Natural killer cell (primary cell): ENCODE measurements at regions not wholly inside any gene's neighbourhood (a gene's known extent, or its start where the extent isn't known, plus 50 kb on each side); places are given as distances from the start of the nearest gene placed in this dataset.

Source experiments
- ATAC-seq, 3 donors: fragments of 150-1000 bp in 2 of 3; fragments of 200-7000 bp in 1 of 3; cut with Tn5 transposase; 1 replicate in 1 of 3; 2 replicates in 2 of 3; pipeline ENCODE4 v1.10.0; 2021; ENCODE audit warnings: mild to moderate bottlenecking in 2 of 3, moderate library complexity in 2 of 3
- DNase-seq, 2 donors: peaks; one replicate each; pipeline versions ENCODE4 v3.0.0 to v3.0.0-alpha.2; 2013 to 2021; ENCODE audit warnings: mixed read lengths in 1 of 2
- H3K27ac ChIP-seq: one replicate; pipeline ENCODE4 v1.5.1; 2013; ENCODE audit warnings: mild to moderate bottlenecking, low read length
- H3K27me3 ChIP-seq: one replicate; pipeline ENCODE4 v1.6.1; 2013; ENCODE audit warnings: low read length; ENCODE audit not compliant: control insufficient read depth, insufficient read depth
- H3K36me3 ChIP-seq: one replicate; pipeline ENCODE4 v1.6.1; 2013; ENCODE audit warnings: low read length; ENCODE audit not compliant: control insufficient read depth, insufficient read depth
- H3K4me1 ChIP-seq: one replicate; pipeline ENCODE4 v1.6.1; 2013; ENCODE audit warnings: low read length; ENCODE audit not compliant: control insufficient read depth, insufficient read depth
- H3K4me3 ChIP-seq: one replicate; pipeline ENCODE4 v1.5.1; 2013; ENCODE audit warnings: low read length
- H3K9me3 ChIP-seq: one replicate; pipeline ENCODE4 v1.6.1; 2013; ENCODE audit warnings: low read length; ENCODE audit not compliant: control insufficient read depth, insufficient read depth
- H3K27ac Mint-ChIP-seq, 2 donors: one replicate each; pipeline ENCODE4 v1.8.0; 2022; ENCODE audit warnings: mild to moderate bottlenecking in 2 of 2, mixed read lengths in 2 of 2, moderate library complexity in 1 of 2
- H3K27me3 Mint-ChIP-seq, 2 donors: one replicate each; pipeline ENCODE4 v1.8.0; 2022; ENCODE audit warnings: low read depth in 2 of 2, mixed read lengths in 2 of 2
- H3K36me3 Mint-ChIP-seq: one replicate; pipeline ENCODE4 v1.8.0; 2022; ENCODE audit warnings: mixed read lengths
- H3K4me1 Mint-ChIP-seq, 2 donors: one replicate each; pipeline ENCODE4 v1.8.0; 2022; ENCODE audit warnings: mixed read lengths in 2 of 2
- H3K4me3 Mint-ChIP-seq: one replicate; pipeline ENCODE4 v1.8.0; 2022; ENCODE audit warnings: mild to moderate bottlenecking, moderate library complexity, mixed read lengths
- H3K9me3 Mint-ChIP-seq, 2 donors: one replicate each; pipeline ENCODE4 v1.8.0; 2022; ENCODE audit warnings: mixed read lengths in 2 of 2
- WGBS: methylation state at CpG from one replicate; pipeline ENCODE4 v1.1.7; 2013; ENCODE audit warnings: missing lambda C conversion rate; ENCODE audit not compliant: insufficient coverage; 5-methylcytosine and 5-hydroxymethylcytosine counted together
- intact Hi-C: fragments of 100-400 bp; cut with micrococcal nuclease; formaldehyde crosslinking; loops from one replicate; pipeline ENCODE4 v1.14.2; 2022
- TF ChIP-seq, protein P1 (sequence below): fragments of 200-600 bp; IDR thresholded peaks from one replicate; pipeline ENCODE4 v1.8.0; 2022; ENCODE audit warnings: antibody characterized with exemption

DNA sequence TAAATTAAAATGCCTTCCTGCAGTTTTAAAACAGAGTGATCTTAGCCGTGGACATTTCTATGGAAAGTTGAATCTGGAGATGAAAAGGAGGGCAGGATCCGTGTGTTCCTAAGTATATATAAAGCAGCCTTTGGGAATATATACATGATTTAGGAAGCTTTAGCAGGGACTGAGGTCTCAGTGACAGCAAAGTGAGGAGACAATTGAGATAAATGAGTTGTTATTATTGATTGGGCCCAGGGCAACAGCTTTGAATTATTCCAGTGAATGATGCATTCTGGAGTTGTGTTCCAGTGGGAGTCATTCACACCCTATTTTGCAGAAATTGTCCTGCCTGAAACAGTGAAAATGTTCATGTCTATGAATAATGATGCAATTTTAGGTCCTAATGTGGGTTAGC, 281.4 kb downstream of the BCHE start:
- no peak overlapping the region for H3K27ac Mint-ChIP-seq
- no peak for DNase-seq
- TF ChIP-seq, protein P1, sequence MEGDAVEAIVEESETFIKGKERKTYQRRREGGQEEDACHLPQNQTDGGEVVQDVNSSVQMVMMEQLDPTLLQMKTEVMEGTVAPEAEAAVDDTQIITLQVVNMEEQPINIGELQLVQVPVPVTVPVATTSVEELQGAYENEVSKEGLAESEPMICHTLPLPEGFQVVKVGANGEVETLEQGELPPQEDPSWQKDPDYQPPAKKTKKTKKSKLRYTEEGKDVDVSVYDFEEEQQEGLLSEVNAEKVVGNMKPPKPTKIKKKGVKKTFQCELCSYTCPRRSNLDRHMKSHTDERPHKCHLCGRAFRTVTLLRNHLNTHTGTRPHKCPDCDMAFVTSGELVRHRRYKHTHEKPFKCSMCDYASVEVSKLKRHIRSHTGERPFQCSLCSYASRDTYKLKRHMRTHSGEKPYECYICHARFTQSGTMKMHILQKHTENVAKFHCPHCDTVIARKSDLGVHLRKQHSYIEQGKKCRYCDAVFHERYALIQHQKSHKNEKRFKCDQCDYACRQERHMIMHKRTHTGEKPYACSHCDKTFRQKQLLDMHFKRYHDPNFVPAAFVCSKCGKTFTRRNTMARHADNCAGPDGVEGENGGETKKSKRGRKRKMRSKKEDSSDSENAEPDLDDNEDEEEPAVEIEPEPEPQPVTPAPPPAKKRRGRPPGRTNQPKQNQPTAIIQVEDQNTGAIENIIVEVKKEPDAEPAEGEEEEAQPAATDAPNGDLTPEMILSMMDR, result no peak
- no peak overlapping the region for H3K4me3 ChIP-seq
- no peaks in the 10 kb centered on the region for H3K27me3 ChIP-seq
- H3K9me3 ChIP-seq, result no peaks in the 10 kb centered on the region
- H3K4me1 ChIP-seq, result no peaks in the 10 kb centered on the region
- no peak overlapping the region for H3K4me3 Mint-ChIP-seq
- no peaks in the 10 kb centered on the region for H3K4me1 Mint-ChIP-seq
- H3K9me3 Mint-ChIP-seq, result peaks cover 8 to 21% of the 10 kb centered on the region in 2 donors
- WGBS, result 85% methylated on average over 2 of the region's 2 CpGs
- intact Hi-C loops, result no loop called here
- no peak for ATAC-seq
- no peaks in the 10 kb centered on the region for H3K36me3 ChIP-seq
- H3K27ac ChIP-seq, result no peak overlapping the region
- H3K27me3 Mint-ChIP-seq, result no peaks in the 10 kb centered on the region
- H3K36me3 Mint-ChIP-seq, result peaks cover under 1% of the 10 kb centered on the region

- no peak overlapping the region for H3K4me3 ChIP-seq
- peaks cover 14 to 25% of the 10 kb centered on the region in 2 donors for H3K9me3 Mint-ChIP-seq
- TF ChIP-seq, protein P1, result no peak
Observed at GRCh38 chr3:165553371-165553770, 283.9 kb downstream of the BCHE start.

GRCh38 chr3:165549665-165550064, 287.6 kb downstream of the BCHE start:
- Mint-ChIP-seq H3K9me3 (peaks cover 17 to 19% of the 10 kb centered on the region in 2 donors), H3K4me3 (no peak overlapping the region), H3K36me3 (peaks cover 7% of the 10 kb centered on the region), H3K27me3 (no peaks in the 10 kb centered on the region), H3K4me1 (no peaks in the 10 kb centered on the region), H3K27ac (no peak overlapping the region)
- 69% methylated on average over 4 of the region's 5 CpGs for WGBS
- H3K27ac ChIP-seq, result no peak overlapping the region
- peaks cover 2% of the 10 kb centered on the region for H3K9me3 ChIP-seq
- intact Hi-C loops, result no loop called here
- no peaks in the 10 kb centered on the region for H3K27me3 ChIP-seq
- H3K4me3 ChIP-seq, result no peak overlapping the region
- no peaks in the 10 kb centered on the region for H3K36me3 ChIP-seq
- no peak for ATAC-seq
- DNase-seq, result no peak
- TF ChIP-seq, protein P1, result no peak
- H3K4me1 ChIP-seq, result no peaks in the 10 kb centered on the region

More at GRCh38 chr3:165553371-165553770, 283.9 kb downstream of the BCHE start:
- H3K27me3 Mint-ChIP-seq, result no peaks in the 10 kb centered on the region
- no peaks in the 10 kb centered on the region for H3K36me3 ChIP-seq
- intact Hi-C loops, result no loop called here
- peaks cover 7% of the 10 kb centered on the region for H3K36me3 Mint-ChIP-seq
- no peak for ATAC-seq
- no peak overlapping the region for H3K27ac ChIP-seq
- DNase-seq, result no peak
- 92% methylated on average over 2 of the region's 3 CpGs for WGBS
- no peak overlapping the region for H3K4me3 Mint-ChIP-seq
- no peaks in the 10 kb centered on the region for H3K4me1 Mint-ChIP-seq
- no peak overlapping the region for H3K27ac Mint-ChIP-seq
- no peaks in the 10 kb centered on the region for H3K4me1 ChIP-seq
- H3K9me3 ChIP-seq, result peaks cover 2% of the 10 kb centered on the region
- H3K27me3 ChIP-seq, result no peaks in the 10 kb centered on the region

DNA sequence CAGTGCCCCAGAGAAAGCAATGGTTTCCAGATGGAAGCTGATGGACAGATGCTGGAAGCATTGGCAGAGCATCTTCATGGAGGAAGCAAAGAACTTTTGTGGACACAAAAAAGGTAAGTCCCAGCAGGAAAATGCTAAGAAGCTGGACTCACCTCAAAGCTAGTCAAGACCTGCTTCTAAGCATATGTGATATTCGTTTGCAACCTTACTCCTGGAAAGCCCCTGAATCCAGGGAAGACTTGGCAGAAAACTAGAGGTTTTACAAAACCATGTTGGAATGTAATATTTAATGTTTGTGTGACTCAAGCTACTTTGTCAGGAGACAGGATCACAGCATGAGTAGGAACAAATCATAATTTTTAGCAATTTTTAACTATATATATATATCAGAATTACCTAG, 288.2 kb downstream of the BCHE start:
- Histone ChIP-seq H3K4me3 (no peak overlapping the region), H3K36me3 (no peaks in the 10 kb centered on the region), H3K27ac (no peak overlapping the region), H3K4me1 (no peaks in the 10 kb centered on the region), H3K27me3 (no peaks in the 10 kb centered on the region), H3K9me3 (peaks cover 6% of the 10 kb centered on the region)
- TF ChIP-seq, protein P1, result no peak
- H3K36me3 Mint-ChIP-seq, result peaks cover 7% of the 10 kb centered on the region
- intact Hi-C loops, result no loop called here
- no peak for ATAC-seq
- H3K9me3 Mint-ChIP-seq, result peaks cover 18 to 19% of the 10 kb centered on the region in 2 donors
- 83% methylated on average over 1 of the region's 1 CpG for WGBS
- H3K27me3 Mint-ChIP-seq, result no peaks in the 10 kb centered on the region
- DNase-seq, result no peak
- H3K4me3 Mint-ChIP-seq, result no peak overlapping the region
- no peaks in the 10 kb centered on the region for H3K4me1 Mint-ChIP-seq
- no peak overlapping the region for H3K27ac Mint-ChIP-seq
